ENCODE measurements at regions not wholly inside any gene's neighbourhood (a gene's known extent, or its start where the extent isn't known, plus 50 kb on each side); places are given as distances from the start of the nearest gene placed in this dataset.

GRCh38 chr13:28559636-28560259 lies 64.8 kb upstream of the FLT1 start:
- TF ChIP-seq, protein P1, sequence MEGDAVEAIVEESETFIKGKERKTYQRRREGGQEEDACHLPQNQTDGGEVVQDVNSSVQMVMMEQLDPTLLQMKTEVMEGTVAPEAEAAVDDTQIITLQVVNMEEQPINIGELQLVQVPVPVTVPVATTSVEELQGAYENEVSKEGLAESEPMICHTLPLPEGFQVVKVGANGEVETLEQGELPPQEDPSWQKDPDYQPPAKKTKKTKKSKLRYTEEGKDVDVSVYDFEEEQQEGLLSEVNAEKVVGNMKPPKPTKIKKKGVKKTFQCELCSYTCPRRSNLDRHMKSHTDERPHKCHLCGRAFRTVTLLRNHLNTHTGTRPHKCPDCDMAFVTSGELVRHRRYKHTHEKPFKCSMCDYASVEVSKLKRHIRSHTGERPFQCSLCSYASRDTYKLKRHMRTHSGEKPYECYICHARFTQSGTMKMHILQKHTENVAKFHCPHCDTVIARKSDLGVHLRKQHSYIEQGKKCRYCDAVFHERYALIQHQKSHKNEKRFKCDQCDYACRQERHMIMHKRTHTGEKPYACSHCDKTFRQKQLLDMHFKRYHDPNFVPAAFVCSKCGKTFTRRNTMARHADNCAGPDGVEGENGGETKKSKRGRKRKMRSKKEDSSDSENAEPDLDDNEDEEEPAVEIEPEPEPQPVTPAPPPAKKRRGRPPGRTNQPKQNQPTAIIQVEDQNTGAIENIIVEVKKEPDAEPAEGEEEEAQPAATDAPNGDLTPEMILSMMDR (conservative IDR thresholded peaks at IDR 0.05; ENCODE audit: low read depth, low read length): no peak
- TF ChIP-seq EZH2 (IDR thresholded peaks at IDR 0.05; ENCODE audit: borderline replicate concordance, low read depth, low read length, poor library complexity, severe bottlenecking): no peak

All from A673 (cell line).